ENCODE measurements at regions not wholly inside any gene's neighbourhood (a gene's known extent, or its start where the extent isn't known, plus 50 kb on each side); places are given as distances from the start of the nearest gene placed in this dataset.

GRCh38 chr10:9010931-9011670 lies 956.6 kb downstream of the GATA3 start:
- H4K20me1 ChIP-seq (ENCODE audit: insufficient read depth) = no peaks in the 10 kb centered on the region
- H3K27ac ChIP-seq (ENCODE audit: low read depth, low read length) = no peak overlapping the region
- no peaks in the 10 kb centered on the region for H3K79me2 ChIP-seq (ENCODE audit: insufficient read depth, low read length)
- DNase-seq (ENCODE audit: low read depth, low spot score) (no peak), ATAC-seq (no peak)
- H3K4me3 ChIP-seq (replicated peaks in 1 of 2; ENCODE audit: low read depth in 1 of 2, low read length in 2 of 2) = no peak overlapping the region
- ChIA-PET RAD21 (ENCODE audit: low non-redundant PET in 1 of 2, low total read pairs in 2 of 2, uncharacterized antibody in 2 of 2, unreplicated experiment in 2 of 2) (no interaction called here), CTCF (no interaction called here), POLR2A (no interaction called here)
- intact Hi-C loops (cut with micrococcal nuclease) = no loop called here
- no peak overlapping the region for H3K9ac ChIP-seq (ENCODE audit: low read length)
- H3K27me3 ChIP-seq (ENCODE audit: insufficient read depth, low read length) = no peaks in the 10 kb centered on the region
- TF ChIP-seq EZH2 (IDR thresholded peaks at IDR 0.05) = no peak
- TF ChIP-seq TCF7L2 (IDR thresholded peaks at IDR 0.05; ENCODE audit: borderline replicate concordance, extremely low read depth, insufficient read depth, insufficient read length) = no peak
- TF ChIP-seq POLR2A (IDR thresholded peaks at IDR 0.05; ENCODE audit: borderline replicate concordance, extremely low read depth, insufficient read depth, insufficient read length) = no peak
- no peak for TF ChIP-seq POLR2AphosphoS5 (IDR thresholded peaks at IDR 0.05; ENCODE audit: low read depth, low read length)
- no peak for TF ChIP-seq SIN3A (IDR thresholded peaks at IDR 0.05; ENCODE audit: low read depth)
- no peak for TF ChIP-seq SP1 (IDR thresholded peaks at IDR 0.05; ENCODE audit: low read depth)
- TF ChIP-seq MAX (IDR thresholded peaks at IDR 0.05) = no peak
- TF ChIP-seq RAD21 (IDR thresholded peaks at IDR 0.05; ENCODE audit: low read depth) = no peak
- TF ChIP-seq YY1 (IDR thresholded peaks at IDR 0.05; ENCODE audit: extremely low read depth, insufficient replicate concordance, low read depth, low read length) = no peak
- TF ChIP-seq CBX3 (IDR thresholded peaks at IDR 0.05; ENCODE audit: low read depth) = no peak
- no peak for TF ChIP-seq ZFX (IDR thresholded peaks at IDR 0.05)
- no peak for TF ChIP-seq REST (IDR thresholded peaks at IDR 0.05; ENCODE audit: low read depth)
- TF ChIP-seq FOSL1 (IDR thresholded peaks at IDR 0.05; ENCODE audit: low read depth) = no peak
- no peak for TF ChIP-seq ELF1 (IDR thresholded peaks at IDR 0.05; ENCODE audit: borderline replicate concordance, low read depth)
- TF ChIP-seq CTCF (IDR thresholded peaks at IDR 0.05 in 2 of 3, conservative IDR thresholded peaks at IDR 0.05 in 1 of 3; ENCODE audit: borderline replicate concordance in 1 of 3, insufficient read depth in 1 of 3, low read depth in 2 of 3, low read length in 2 of 3) = no peak
- no peak for TF ChIP-seq CEBPB (IDR thresholded peaks at IDR 0.05; ENCODE audit: low read depth)
- TF ChIP-seq EGR1 (IDR thresholded peaks at IDR 0.05; ENCODE audit: low read depth) = no peak
- no peak for TF ChIP-seq SRF (IDR thresholded peaks at IDR 0.05; ENCODE audit: low read depth)
- no peak for TF ChIP-seq ZNF274 (IDR thresholded peaks at IDR 0.05; ENCODE audit: low read depth, low read length)
- H2AFZ ChIP-seq (ENCODE audit: low read depth, low read length, poor library complexity, severe bottlenecking) = no peak overlapping the region
- no peaks in the 10 kb centered on the region for H3K36me3 ChIP-seq (ENCODE audit: control insufficient read depth in 1 of 2, insufficient read depth in 2 of 2, low read length in 2 of 2)
- no peak overlapping the region for H3K4me2 ChIP-seq (ENCODE audit: low read length)
- BruUV-seq (replicated peaks) = no TSS peak
- H3K9me3 ChIP-seq (ENCODE audit: control insufficient read depth in 1 of 2, insufficient read depth in 1 of 2, low read depth in 1 of 2, low read length in 2 of 2) = peaks cover 4 to 15% of the 10 kb centered on the region in 2 experiments; a peak in 1 of 4 replicates
- H3K9me2 ChIP-seq (ENCODE audit: insufficient read depth) = no peaks in the 10 kb centered on the region
- no peaks in the 10 kb centered on the region for H3K4me1 ChIP-seq (ENCODE audit: control insufficient read depth in 1 of 2, insufficient read depth in 2 of 2, low read length in 2 of 2)

Measured in HCT116 (cell line).